Liver (tissue), 3 donors: ENCODE measurements at regions not wholly inside any gene's neighbourhood (a gene's known extent, or its start where the extent isn't known, plus 50 kb on each side); places are given as distances from the start of the nearest gene placed in this dataset.

Source experiments
- FOXA1 ChIP-seq: IDR thresholded peaks from 2 replicates; pipeline ENCODE4 v1.6.1; 2016; ENCODE audit warnings: antibody characterized with exemption
- RAD21 ChIP-seq, 2 donors: IDR thresholded peaks; 2 replicates each; pipeline ENCODE4 v1.6.1; 2016; ENCODE audit warnings: antibody characterized with exemption in 2 of 2, mild to moderate bottlenecking in 2 of 2
- SP1 ChIP-seq: IDR thresholded peaks from 2 replicates; pipeline ENCODE4 v1.6.1; 2018; ENCODE audit warnings: antibody characterized with exemption, mild to moderate bottlenecking
- TAF1 ChIP-seq: conservative IDR thresholded peaks from 2 replicates; pipeline ENCODE4 v1.6.1; 2016; ENCODE audit warnings: antibody characterized with exemption, mild to moderate bottlenecking
- TF ChIP-seq, protein P1 (sequence below): IDR thresholded peaks from 2 replicates; pipeline ENCODE4 v1.6.1; 2016; ENCODE audit warnings: antibody characterized with exemption
- TF ChIP-seq, protein P2 (sequence below): fragments of 150-350 bp; IDR thresholded peaks from 2 replicates; pipeline ENCODE4 v1.5.1; 2017; ENCODE audit warnings: improper control_type of control experiment, low read depth, low read length; ENCODE audit not compliant: missing input control
- TF ChIP-seq, protein P3 (sequence below): IDR thresholded peaks from 2 replicates; pipeline ENCODE4 v1.6.1; 2016; ENCODE audit warnings: antibody characterized with exemption
- donor health status: healthy.
- donor health status: healthy.

DNA sequence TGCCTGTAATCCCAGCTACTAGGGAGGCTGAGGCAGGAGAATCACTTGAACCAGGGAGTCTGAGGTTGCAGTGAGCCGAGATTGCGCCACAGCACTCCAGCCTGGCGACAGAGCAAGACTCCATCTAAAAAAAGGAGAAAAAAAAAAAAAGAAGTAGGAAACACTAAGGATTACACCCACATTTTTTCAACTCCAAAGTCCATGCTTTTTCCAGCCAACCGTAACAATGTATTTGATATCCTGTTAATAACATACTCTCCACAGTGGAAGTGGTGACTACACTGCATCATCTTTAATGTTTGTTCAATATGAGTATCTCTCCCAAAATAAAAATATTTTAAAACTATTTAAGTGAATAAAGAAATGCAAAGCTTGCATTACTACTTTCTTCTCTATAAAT, 481.6 kb upstream of the ACVR2A start:
- TF ChIP-seq SP1 (no peak), RAD21 (IDR thresholded peaks at IDR 0.05) (no peak), FOXA1 (no peak), TAF1 (no peak)
- TF ChIP-seq, protein P1, sequence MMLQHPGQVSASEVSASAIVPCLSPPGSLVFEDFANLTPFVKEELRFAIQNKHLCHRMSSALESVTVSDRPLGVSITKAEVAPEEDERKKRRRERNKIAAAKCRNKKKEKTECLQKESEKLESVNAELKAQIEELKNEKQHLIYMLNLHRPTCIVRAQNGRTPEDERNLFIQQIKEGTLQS, result no peak
- TF ChIP-seq, protein P2, sequence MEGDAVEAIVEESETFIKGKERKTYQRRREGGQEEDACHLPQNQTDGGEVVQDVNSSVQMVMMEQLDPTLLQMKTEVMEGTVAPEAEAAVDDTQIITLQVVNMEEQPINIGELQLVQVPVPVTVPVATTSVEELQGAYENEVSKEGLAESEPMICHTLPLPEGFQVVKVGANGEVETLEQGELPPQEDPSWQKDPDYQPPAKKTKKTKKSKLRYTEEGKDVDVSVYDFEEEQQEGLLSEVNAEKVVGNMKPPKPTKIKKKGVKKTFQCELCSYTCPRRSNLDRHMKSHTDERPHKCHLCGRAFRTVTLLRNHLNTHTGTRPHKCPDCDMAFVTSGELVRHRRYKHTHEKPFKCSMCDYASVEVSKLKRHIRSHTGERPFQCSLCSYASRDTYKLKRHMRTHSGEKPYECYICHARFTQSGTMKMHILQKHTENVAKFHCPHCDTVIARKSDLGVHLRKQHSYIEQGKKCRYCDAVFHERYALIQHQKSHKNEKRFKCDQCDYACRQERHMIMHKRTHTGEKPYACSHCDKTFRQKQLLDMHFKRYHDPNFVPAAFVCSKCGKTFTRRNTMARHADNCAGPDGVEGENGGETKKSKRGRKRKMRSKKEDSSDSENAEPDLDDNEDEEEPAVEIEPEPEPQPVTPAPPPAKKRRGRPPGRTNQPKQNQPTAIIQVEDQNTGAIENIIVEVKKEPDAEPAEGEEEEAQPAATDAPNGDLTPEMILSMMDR, result no peak
- TF ChIP-seq, protein P3, sequence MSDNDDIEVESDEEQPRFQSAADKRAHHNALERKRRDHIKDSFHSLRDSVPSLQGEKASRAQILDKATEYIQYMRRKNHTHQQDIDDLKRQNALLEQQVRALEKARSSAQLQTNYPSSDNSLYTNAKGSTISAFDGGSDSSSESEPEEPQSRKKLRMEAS, result no peak
